ENCODE measurements at regions not wholly inside any gene's neighbourhood (a gene's known extent, or its start where the extent isn't known, plus 50 kb on each side); places are given as distances from the start of the nearest gene placed in this dataset.

DNA sequence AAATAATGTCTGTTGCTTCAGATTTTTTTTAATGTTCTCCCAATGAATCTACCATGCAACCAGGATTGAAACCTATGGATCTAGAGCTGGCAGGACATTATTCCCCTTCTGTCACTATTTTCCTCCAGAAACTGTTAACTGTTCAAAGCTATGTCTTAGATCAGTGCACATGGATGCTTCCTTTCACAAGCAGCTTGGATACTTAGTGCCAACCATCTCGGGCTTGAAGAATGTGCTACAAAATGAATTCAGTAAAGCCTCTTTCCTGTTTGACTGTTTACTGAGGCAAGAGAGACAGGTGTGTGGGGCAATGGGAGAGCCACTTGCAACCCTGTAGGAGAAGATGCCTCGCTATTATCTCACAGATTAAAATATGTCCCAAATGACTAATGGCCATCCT is 774.8 kb downstream of the KCTD16 start:
- H3K9me3 ChIP-seq (replicated peaks; ENCODE audit: control insufficient read depth, insufficient read depth, low read depth, low read length) = no peaks in the 10 kb centered on the region
- in situ Hi-C loops (cut with MboI) = no loop called here
- H3K9me1 ChIP-seq (ENCODE audit: control insufficient read depth, insufficient read depth, low read length) = no peaks in the 10 kb centered on the region
- H3K36me3 ChIP-seq (ENCODE audit: control insufficient read depth, insufficient read depth, low read length) = no peaks in the 10 kb centered on the region
- H3K4me1 ChIP-seq (replicated peaks in 1 of 2; ENCODE audit: control insufficient read depth in 2 of 2, insufficient read depth in 2 of 2, low read length in 2 of 2) = no peaks in the 10 kb centered on the region
- no TSS peak for BruUV-seq (replicated peaks)
- H3K27ac ChIP-seq (ENCODE audit: extremely low read depth, low read depth, low read length) = no peak overlapping the region
- DNase-seq (ENCODE audit: extremely low read depth in 1 of 4, low spot score in 3 of 4) = no peak
- no peaks in the 10 kb centered on the region for H4K20me1 ChIP-seq (replicated peaks; ENCODE audit: control insufficient read depth, insufficient read depth, low read length)
- no peak overlapping the region for H3K4me2 ChIP-seq (ENCODE audit: insufficient read depth, low read length)
- H3K27me3 ChIP-seq (ENCODE audit: control insufficient read depth in 2 of 2, insufficient read depth in 2 of 2, low read length in 2 of 2) = no peaks in the 10 kb centered on the region
- CTCF ChIA-PET (ENCODE audit: low intra/inter-chr PET ratio) = no interaction called here
- H3K9ac ChIP-seq (ENCODE audit: insufficient read depth in 1 of 2, low read depth in 2 of 2, low read length in 2 of 2) = no peak overlapping the region
- no peaks in the 10 kb centered on the region for H3K79me2 ChIP-seq (ENCODE audit: control insufficient read depth, insufficient read depth, low read length)
- no peak for ATAC-seq
- no peak for FAIRE-seq
- 0% methylated on average over 2 of the region's 2 CpGs for WGBS (ENCODE audit: insufficient coverage, low coverage, missing lambda C conversion rate)
- intact Hi-C loops (cut with micrococcal nuclease) = no loop called here
- POLR2A ChIA-PET = no interaction called here
- H2AFZ ChIP-seq (ENCODE audit: low read depth, low read length) = no peak overlapping the region
- no peak overlapping the region for H3K4me3 ChIP-seq
- no peak for TF ChIP-seq RBM17 (IDR thresholded peaks at IDR 0.05; ENCODE audit: borderline replicate concordance, low read depth, low read length)
- TF ChIP-seq, protein P1, sequence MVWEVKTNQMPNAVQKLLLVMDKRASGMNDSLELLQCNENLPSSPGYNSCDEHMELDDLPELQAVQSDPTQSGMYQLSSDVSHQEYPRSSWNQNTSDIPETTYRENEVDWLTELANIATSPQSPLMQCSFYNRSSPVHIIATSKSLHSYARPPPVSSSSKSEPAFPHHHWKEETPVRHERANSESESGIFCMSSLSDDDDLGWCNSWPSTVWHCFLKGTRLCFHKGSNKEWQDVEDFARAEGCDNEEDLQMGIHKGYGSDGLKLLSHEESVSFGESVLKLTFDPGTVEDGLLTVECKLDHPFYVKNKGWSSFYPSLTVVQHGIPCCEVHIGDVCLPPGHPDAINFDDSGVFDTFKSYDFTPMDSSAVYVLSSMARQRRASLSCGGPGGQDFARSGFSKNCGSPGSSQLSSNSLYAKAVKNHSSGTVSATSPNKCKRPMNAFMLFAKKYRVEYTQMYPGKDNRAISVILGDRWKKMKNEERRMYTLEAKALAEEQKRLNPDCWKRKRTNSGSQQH (CRISPR knock-in tag; IDR thresholded peaks at IDR 0.05) = no peak
- TF ChIP-seq, protein P2, sequence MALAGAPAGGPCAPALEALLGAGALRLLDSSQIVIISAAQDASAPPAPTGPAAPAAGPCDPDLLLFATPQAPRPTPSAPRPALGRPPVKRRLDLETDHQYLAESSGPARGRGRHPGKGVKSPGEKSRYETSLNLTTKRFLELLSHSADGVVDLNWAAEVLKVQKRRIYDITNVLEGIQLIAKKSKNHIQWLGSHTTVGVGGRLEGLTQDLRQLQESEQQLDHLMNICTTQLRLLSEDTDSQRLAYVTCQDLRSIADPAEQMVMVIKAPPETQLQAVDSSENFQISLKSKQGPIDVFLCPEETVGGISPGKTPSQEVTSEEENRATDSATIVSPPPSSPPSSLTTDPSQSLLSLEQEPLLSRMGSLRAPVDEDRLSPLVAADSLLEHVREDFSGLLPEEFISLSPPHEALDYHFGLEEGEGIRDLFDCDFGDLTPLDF (CRISPR knock-in tag; IDR thresholded peaks at IDR 0.05) = no peak
- TF ChIP-seq ZC3H4 (CRISPR knock-in tag; IDR thresholded peaks at IDR 0.05; ENCODE audit: borderline replicate concordance) = no peak
- TF ChIP-seq ZNF232 (CRISPR knock-in tag; IDR thresholded peaks at IDR 0.05) = no peak
- TF ChIP-seq, protein P3, sequence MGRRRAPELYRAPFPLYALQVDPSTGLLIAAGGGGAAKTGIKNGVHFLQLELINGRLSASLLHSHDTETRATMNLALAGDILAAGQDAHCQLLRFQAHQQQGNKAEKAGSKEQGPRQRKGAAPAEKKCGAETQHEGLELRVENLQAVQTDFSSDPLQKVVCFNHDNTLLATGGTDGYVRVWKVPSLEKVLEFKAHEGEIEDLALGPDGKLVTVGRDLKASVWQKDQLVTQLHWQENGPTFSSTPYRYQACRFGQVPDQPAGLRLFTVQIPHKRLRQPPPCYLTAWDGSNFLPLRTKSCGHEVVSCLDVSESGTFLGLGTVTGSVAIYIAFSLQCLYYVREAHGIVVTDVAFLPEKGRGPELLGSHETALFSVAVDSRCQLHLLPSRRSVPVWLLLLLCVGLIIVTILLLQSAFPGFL (CRISPR knock-in tag; IDR thresholded peaks at IDR 0.05) = no peak
- TF ChIP-seq, protein P4, sequence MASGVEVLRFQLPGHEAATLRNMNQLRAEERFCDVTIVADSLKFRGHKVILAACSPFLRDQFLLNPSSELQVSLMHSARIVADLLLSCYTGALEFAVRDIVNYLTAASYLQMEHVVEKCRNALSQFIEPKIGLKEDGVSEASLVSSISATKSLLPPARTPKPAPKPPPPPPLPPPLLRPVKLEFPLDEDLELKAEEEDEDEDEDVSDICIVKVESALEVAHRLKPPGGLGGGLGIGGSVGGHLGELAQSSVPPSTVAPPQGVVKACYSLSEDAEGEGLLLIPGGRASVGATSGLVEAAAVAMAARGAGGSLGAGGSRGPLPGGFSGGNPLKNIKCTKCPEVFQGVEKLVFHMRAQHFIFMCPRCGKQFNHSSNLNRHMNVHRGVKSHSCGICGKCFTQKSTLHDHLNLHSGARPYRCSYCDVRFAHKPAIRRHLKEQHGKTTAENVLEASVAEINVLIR (CRISPR knock-in tag; IDR thresholded peaks at IDR 0.05) = no peak
- TF ChIP-seq SMAD2 (IDR thresholded peaks at IDR 0.05; ENCODE audit: low read depth, low read length) = no peak
- TF ChIP-seq, protein P5, sequence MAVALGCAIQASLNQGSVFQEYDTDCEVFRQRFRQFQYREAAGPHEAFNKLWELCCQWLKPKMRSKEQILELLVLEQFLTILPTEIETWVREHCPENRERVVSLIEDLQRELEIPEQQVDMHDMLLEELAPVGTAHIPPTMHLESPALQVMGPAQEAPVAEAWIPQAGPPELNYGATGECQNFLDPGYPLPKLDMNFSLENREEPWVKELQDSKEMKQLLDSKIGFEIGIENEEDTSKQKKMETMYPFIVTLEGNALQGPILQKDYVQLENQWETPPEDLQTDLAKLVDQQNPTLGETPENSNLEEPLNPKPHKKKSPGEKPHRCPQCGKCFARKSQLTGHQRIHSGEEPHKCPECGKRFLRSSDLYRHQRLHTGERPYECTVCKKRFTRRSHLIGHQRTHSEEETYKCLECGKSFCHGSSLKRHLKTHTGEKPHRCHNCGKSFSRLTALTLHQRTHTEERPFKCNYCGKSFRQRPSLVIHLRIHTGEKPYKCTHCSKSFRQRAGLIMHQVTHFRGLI (CRISPR knock-in tag; IDR thresholded peaks at IDR 0.05) = no peak
- no peak for TF ChIP-seq NCOR1 (IDR thresholded peaks at IDR 0.05)
- TF ChIP-seq ZNF24 (IDR thresholded peaks at IDR 0.05) = no peak
- TF ChIP-seq PRMT5 (CRISPR knock-in tag; IDR thresholded peaks at IDR 0.05) = no peak
- TF ChIP-seq CBFA2T2 (conservative IDR thresholded peaks at IDR 0.05) = no peak
- no peak for TF ChIP-seq KLF1 (tag; IDR thresholded peaks at IDR 0.05)
- TF ChIP-seq ZKSCAN1 (IDR thresholded peaks at IDR 0.05; ENCODE audit: low read depth, low read length) = no peak
- TF ChIP-seq, protein P6, sequence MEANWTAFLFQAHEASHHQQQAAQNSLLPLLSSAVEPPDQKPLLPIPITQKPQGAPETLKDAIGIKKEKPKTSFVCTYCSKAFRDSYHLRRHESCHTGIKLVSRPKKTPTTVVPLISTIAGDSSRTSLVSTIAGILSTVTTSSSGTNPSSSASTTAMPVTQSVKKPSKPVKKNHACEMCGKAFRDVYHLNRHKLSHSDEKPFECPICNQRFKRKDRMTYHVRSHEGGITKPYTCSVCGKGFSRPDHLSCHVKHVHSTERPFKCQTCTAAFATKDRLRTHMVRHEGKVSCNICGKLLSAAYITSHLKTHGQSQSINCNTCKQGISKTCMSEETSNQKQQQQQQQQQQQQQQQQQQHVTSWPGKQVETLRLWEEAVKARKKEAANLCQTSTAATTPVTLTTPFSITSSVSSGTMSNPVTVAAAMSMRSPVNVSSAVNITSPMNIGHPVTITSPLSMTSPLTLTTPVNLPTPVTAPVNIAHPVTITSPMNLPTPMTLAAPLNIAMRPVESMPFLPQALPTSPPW (CRISPR knock-in tag; IDR thresholded peaks at IDR 0.05) = no peak

Measured in K562 (cell line).